ENCODE measurements at regions not wholly inside any gene's neighbourhood (a gene's known extent, or its start where the extent isn't known, plus 50 kb on each side); places are given as distances from the start of the nearest gene placed in this dataset.

DNA sequence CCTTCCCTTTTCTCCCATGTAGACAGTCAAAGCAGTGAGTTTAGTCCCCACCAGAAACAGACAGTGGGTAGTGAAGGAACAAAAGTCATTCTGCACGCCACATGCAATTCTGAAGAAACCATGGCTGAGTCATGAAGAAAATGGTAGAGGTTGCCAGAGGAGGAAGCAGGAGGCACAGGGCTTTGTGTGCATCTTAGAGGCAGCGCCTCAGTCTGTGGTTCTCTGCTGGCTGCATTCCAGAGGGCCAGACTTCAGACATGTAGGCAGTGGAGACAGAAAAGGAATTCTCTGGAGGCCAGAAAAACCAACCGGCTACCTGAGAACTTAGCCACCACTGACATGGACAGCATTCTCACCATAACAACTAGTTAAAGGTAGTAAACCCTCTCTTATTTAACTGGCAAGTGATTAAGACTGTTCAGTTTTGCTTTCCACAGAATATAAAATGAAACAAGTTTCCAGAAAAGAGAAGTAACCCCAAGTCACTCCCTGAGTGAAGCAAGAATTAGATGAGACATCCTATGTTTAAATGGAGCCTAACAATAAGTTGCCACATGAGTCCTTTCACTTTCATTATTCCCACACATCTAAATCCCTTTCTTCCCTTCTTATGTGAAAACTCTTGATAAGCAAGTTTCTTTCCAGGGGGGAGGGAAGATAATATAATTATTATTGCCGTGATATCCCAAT is 556.1 kb downstream of the SOX6 start:
- TF ChIP-seq CTCF (conservative IDR thresholded peaks at IDR 0.05; ENCODE audit: low read depth, low read length) (no peak), EZH2phosphoT487 (IDR thresholded peaks at IDR 0.05; ENCODE audit: borderline replicate concordance, low read length) (no peak), EZH2 (IDR thresholded peaks at IDR 0.05; ENCODE audit: low read length, unreplicated experiment) (no peak)
